Body of pancreas (tissue), 4 donors: ENCODE measurements at regions not wholly inside any gene's neighbourhood (a gene's known extent, or its start where the extent isn't known, plus 50 kb on each side); places are given as distances from the start of the nearest gene placed in this dataset.

ENCODE experiments used
- POLR2A ChIP-seq, 3 donors: fragments of 450-650 bp; IDR thresholded peaks; one replicate each; pipeline ENCODE4 v1.6.1; 2016; ENCODE audit warnings: antibody characterized with exemption in 3 of 3, mild to moderate bottlenecking in 2 of 3
- TF ChIP-seq, protein P1 (sequence below), 7 experiments: fragments of 450-650 bp in 4 of 7; fragments of 200-600 bp in 3 of 7; sonication (generic) in 3 of 7; IDR thresholded peaks; one replicate each; pipeline ENCODE4 v1.5.1; 2016 to 2019; ENCODE audit warnings: antibody characterized with exemption in 7 of 7

DNA sequence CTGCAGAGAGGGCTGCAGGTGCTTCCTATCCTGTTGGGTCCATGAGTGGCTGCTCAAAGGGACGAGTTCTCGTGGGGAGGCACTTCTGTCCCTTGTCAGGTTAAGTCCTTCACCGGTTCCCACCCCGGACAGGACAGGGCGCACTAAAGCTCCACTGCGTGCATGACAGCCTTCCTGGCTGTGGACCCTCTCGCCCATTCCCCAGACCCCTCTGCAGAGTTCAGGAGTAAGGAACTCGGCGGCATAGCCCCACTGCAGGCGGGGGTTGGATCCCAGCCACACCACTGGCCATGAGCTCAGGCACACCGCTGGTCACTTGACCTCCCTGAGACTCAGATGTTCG is 147.5 kb upstream of the ID2 start:
- TF ChIP-seq, protein P1, sequence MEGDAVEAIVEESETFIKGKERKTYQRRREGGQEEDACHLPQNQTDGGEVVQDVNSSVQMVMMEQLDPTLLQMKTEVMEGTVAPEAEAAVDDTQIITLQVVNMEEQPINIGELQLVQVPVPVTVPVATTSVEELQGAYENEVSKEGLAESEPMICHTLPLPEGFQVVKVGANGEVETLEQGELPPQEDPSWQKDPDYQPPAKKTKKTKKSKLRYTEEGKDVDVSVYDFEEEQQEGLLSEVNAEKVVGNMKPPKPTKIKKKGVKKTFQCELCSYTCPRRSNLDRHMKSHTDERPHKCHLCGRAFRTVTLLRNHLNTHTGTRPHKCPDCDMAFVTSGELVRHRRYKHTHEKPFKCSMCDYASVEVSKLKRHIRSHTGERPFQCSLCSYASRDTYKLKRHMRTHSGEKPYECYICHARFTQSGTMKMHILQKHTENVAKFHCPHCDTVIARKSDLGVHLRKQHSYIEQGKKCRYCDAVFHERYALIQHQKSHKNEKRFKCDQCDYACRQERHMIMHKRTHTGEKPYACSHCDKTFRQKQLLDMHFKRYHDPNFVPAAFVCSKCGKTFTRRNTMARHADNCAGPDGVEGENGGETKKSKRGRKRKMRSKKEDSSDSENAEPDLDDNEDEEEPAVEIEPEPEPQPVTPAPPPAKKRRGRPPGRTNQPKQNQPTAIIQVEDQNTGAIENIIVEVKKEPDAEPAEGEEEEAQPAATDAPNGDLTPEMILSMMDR (IDR thresholded peaks at IDR 0.05): no peak
- TF ChIP-seq POLR2A (IDR thresholded peaks at IDR 0.05): no peak
